ENCODE measurements at regions not wholly inside any gene's neighbourhood (a gene's known extent, or its start where the extent isn't known, plus 50 kb on each side); places are given as distances from the start of the nearest gene placed in this dataset.

DNA sequence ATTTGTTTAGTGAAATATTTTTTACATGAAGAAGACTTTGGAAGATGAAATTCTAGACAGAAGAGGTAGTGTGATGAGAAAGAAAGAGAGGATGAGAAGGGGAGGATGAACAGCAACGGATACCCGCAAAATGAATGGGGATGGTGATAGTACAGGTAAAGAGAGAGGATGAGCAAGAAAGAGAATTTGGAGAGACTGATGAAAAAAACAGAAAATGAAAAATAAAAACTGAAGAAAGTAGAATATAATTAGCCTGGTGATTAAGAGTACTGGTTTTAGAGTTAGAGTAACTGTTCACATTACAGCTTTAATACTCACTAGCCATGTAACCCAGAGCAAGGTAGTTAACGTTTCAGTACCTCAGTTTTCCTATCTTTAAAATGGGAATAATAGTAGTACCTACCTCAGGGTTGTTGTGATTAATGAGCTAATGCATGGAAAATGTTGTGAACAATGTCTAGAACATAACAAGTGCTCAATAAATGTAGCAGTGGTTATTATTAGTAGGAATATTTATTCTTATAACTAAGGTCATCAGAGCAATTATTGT lies 54.9 kb upstream of the ANTXR2 start (continued):
- TF ChIP-seq, protein P1, sequence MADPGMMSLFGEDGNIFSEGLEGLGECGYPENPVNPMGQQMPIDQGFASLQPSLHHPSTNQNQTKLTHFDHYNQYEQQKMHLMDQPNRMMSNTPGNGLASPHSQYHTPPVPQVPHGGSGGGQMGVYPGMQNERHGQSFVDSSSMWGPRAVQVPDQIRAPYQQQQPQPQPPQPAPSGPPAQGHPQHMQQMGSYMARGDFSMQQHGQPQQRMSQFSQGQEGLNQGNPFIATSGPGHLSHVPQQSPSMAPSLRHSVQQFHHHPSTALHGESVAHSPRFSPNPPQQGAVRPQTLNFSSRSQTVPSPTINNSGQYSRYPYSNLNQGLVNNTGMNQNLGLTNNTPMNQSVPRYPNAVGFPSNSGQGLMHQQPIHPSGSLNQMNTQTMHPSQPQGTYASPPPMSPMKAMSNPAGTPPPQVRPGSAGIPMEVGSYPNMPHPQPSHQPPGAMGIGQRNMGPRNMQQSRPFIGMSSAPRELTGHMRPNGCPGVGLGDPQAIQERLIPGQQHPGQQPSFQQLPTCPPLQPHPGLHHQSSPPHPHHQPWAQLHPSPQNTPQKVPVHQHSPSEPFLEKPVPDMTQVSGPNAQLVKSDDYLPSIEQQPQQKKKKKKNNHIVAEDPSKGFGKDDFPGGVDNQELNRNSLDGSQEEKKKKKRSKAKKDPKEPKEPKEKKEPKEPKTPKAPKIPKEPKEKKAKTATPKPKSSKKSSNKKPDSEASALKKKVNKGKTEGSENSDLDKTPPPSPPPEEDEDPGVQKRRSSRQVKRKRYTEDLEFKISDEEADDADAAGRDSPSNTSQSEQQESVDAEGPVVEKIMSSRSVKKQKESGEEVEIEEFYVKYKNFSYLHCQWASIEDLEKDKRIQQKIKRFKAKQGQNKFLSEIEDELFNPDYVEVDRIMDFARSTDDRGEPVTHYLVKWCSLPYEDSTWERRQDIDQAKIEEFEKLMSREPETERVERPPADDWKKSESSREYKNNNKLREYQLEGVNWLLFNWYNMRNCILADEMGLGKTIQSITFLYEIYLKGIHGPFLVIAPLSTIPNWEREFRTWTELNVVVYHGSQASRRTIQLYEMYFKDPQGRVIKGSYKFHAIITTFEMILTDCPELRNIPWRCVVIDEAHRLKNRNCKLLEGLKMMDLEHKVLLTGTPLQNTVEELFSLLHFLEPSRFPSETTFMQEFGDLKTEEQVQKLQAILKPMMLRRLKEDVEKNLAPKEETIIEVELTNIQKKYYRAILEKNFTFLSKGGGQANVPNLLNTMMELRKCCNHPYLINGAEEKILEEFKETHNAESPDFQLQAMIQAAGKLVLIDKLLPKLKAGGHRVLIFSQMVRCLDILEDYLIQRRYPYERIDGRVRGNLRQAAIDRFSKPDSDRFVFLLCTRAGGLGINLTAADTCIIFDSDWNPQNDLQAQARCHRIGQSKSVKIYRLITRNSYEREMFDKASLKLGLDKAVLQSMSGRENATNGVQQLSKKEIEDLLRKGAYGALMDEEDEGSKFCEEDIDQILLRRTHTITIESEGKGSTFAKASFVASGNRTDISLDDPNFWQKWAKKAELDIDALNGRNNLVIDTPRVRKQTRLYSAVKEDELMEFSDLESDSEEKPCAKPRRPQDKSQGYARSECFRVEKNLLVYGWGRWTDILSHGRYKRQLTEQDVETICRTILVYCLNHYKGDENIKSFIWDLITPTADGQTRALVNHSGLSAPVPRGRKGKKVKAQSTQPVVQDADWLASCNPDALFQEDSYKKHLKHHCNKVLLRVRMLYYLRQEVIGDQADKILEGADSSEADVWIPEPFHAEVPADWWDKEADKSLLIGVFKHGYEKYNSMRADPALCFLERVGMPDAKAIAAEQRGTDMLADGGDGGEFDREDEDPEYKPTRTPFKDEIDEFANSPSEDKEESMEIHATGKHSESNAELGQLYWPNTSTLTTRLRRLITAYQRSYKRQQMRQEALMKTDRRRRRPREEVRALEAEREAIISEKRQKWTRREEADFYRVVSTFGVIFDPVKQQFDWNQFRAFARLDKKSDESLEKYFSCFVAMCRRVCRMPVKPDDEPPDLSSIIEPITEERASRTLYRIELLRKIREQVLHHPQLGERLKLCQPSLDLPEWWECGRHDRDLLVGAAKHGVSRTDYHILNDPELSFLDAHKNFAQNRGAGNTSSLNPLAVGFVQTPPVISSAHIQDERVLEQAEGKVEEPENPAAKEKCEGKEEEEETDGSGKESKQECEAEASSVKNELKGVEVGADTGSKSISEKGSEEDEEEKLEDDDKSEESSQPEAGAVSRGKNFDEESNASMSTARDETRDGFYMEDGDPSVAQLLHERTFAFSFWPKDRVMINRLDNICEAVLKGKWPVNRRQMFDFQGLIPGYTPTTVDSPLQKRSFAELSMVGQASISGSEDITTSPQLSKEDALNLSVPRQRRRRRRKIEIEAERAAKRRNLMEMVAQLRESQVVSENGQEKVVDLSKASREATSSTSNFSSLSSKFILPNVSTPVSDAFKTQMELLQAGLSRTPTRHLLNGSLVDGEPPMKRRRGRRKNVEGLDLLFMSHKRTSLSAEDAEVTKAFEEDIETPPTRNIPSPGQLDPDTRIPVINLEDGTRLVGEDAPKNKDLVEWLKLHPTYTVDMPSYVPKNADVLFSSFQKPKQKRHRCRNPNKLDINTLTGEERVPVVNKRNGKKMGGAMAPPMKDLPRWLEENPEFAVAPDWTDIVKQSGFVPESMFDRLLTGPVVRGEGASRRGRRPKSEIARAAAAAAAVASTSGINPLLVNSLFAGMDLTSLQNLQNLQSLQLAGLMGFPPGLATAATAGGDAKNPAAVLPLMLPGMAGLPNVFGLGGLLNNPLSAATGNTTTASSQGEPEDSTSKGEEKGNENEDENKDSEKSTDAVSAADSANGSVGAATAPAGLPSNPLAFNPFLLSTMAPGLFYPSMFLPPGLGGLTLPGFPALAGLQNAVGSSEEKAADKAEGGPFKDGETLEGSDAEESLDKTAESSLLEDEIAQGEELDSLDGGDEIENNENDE (IDR thresholded peaks at IDR 0.05; ENCODE audit: insufficient replicate concordance, low read length), result no peak
- TF ChIP-seq ASH2L (IDR thresholded peaks at IDR 0.05; ENCODE audit: low read length), result no peak
- no peak for TF ChIP-seq POLR2AphosphoS5 (IDR thresholded peaks at IDR 0.05; ENCODE audit: low read depth, low read length)
- TF ChIP-seq, protein P2, sequence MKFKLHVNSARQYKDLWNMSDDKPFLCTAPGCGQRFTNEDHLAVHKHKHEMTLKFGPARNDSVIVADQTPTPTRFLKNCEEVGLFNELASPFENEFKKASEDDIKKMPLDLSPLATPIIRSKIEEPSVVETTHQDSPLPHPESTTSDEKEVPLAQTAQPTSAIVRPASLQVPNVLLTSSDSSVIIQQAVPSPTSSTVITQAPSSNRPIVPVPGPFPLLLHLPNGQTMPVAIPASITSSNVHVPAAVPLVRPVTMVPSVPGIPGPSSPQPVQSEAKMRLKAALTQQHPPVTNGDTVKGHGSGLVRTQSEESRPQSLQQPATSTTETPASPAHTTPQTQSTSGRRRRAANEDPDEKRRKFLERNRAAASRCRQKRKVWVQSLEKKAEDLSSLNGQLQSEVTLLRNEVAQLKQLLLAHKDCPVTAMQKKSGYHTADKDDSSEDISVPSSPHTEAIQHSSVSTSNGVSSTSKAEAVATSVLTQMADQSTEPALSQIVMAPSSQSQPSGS (IDR thresholded peaks at IDR 0.05; ENCODE audit: low read length), result no peak
- TF ChIP-seq EZH2 (IDR thresholded peaks at IDR 0.05; ENCODE audit: low read depth, low read length, severe bottlenecking), result no peak
- no peak for TF ChIP-seq JUND (IDR thresholded peaks at IDR 0.05; ENCODE audit: low read length)
- TF ChIP-seq GABPA (IDR thresholded peaks at IDR 0.05; ENCODE audit: borderline replicate concordance, insufficient read depth, low read length), result no peak
- no peak for TF ChIP-seq RAD21 (IDR thresholded peaks at IDR 0.05 in 1 of 2, conservative IDR thresholded peaks at IDR 0.05 in 1 of 2; ENCODE audit: low read depth in 2 of 2, low read length in 2 of 2)
